GM12892 (cell line): ENCODE measurements at regions not wholly inside any gene's neighbourhood (a gene's known extent, or its start where the extent isn't known, plus 50 kb on each side); places are given as distances from the start of the nearest gene placed in this dataset.

ENCODE experiments used
- POLR2A ChIP-seq: IDR thresholded peaks from 2 replicates; pipeline ENCODE4 v1.6.1; 2011; ENCODE audit warnings: low read depth, low read length, control low read depth
- POLR2AphosphoS5 ChIP-seq: IDR thresholded peaks from 2 replicates; pipeline ENCODE4 v1.6.1; 2011; ENCODE audit warnings: low read depth, low read length, control low read depth
- TAF1 ChIP-seq: IDR thresholded peaks from 2 replicates; pipeline ENCODE4 v1.6.1; 2011; ENCODE audit warnings: low read depth, mild to moderate bottlenecking, control low read depth, low read length, borderline replicate concordance

GRCh38 chr17:53631486-53631885, 191.2 kb upstream of the KIF2B start:
- TF ChIP-seq TAF1 (no peak), POLR2AphosphoS5 (no peak), POLR2A (no peak)
